ENCODE measurements at regions not wholly inside any gene's neighbourhood (a gene's known extent, or its start where the extent isn't known, plus 50 kb on each side); places are given as distances from the start of the nearest gene placed in this dataset.

GRCh38 chrX:95029571-95029970, 1355.6 kb downstream of the FAM133A start:
- TF ChIP-seq CTCF (IDR thresholded peaks at IDR 0.05; ENCODE audit: control insufficient read depth, insufficient read depth, low read depth, low read length, missing control alignments): no peak
- H3K4me3 ChIP-seq (ENCODE audit: control insufficient read depth, low read depth, low read length): no peak overlapping the region
- no peak for DNase-seq (ENCODE audit: low read depth)

- no peak overlapping the region for H3K4me3 ChIP-seq (ENCODE audit: control insufficient read depth, low read depth, low read length)
- no peak for TF ChIP-seq CTCF (IDR thresholded peaks at IDR 0.05; ENCODE audit: control insufficient read depth, insufficient read depth, low read depth, low read length, missing control alignments)
- DNase-seq (ENCODE audit: low read depth): no peak
Measured at GRCh38 chrX:95040104-95040503, 1366.1 kb downstream of the FAM133A start.

- H3K4me3 ChIP-seq (ENCODE audit: control insufficient read depth, low read depth, low read length): no peak overlapping the region
- DNase-seq (ENCODE audit: low read depth): no peak
- TF ChIP-seq CTCF (IDR thresholded peaks at IDR 0.05; ENCODE audit: control insufficient read depth, insufficient read depth, low read depth, low read length, missing control alignments): no peak
Measured at GRCh38 chrX:95044331-95044730, 1370.3 kb downstream of the FAM133A start.

GRCh38 chrX:95055991-95056390, 1382.0 kb downstream of the FAM133A start:
- DNase-seq (ENCODE audit: low read depth): no peak
- H3K4me3 ChIP-seq (ENCODE audit: control insufficient read depth, low read depth, low read length): no peak overlapping the region
- TF ChIP-seq CTCF (IDR thresholded peaks at IDR 0.05; ENCODE audit: control insufficient read depth, insufficient read depth, low read depth, low read length, missing control alignments): no peak

- peak; percentile 36 for TF ChIP-seq CTCF (IDR thresholded peaks at IDR 0.05; ENCODE audit: control insufficient read depth, insufficient read depth, low read depth, low read length, missing control alignments)
- no peak overlapping the region for H3K4me3 ChIP-seq (ENCODE audit: control insufficient read depth, low read depth, low read length)
- DNase-seq (ENCODE audit: low read depth): no peak
Measured at GRCh38 chrX:95056901-95057300, 1382.9 kb downstream of the FAM133A start.

- no peak for DNase-seq (ENCODE audit: low read depth)
- TF ChIP-seq CTCF (IDR thresholded peaks at IDR 0.05; ENCODE audit: control insufficient read depth, insufficient read depth, low read depth, low read length, missing control alignments): no peak
Measured at GRCh38 chrX:95057341-95057740, 1383.3 kb downstream of the FAM133A start.

GRCh38 chrX:95058815-95059214, 1384.8 kb downstream of the FAM133A start:
- DNase-seq (ENCODE audit: low read depth): peak; percentile 33
- H3K4me3 ChIP-seq (ENCODE audit: control insufficient read depth, low read depth, low read length): no peak overlapping the region
- no peak for TF ChIP-seq CTCF (IDR thresholded peaks at IDR 0.05; ENCODE audit: control insufficient read depth, insufficient read depth, low read depth, low read length, missing control alignments)

More at GRCh38 chrX:95057341-95057740, 1383.3 kb downstream of the FAM133A start:
- no peak overlapping the region for H3K4me3 ChIP-seq (ENCODE audit: control insufficient read depth, low read depth, low read length)
